ENCODE measurements at regions not wholly inside any gene's neighbourhood (a gene's known extent, or its start where the extent isn't known, plus 50 kb on each side); places are given as distances from the start of the nearest gene placed in this dataset.

GRCh38 chr6:149217466-149217888 lies 100.0 kb upstream of the TAB2 start:
- peaks cover 0 to 18% of the 10 kb centered on the region in 2 donors for H3K4me1 ChIP-seq (replicated peaks in 1 of 2)
- H3K4me3 ChIP-seq = no peak overlapping the region
- in situ Hi-C loops (cut with MboI; ENCODE audit: low pct_unique_long_range_greater_than_20kb in 2 of 9, low sequenced_read_pairs in 9 of 9, unreplicated experiment in 9 of 9) = no loop called here
- peak in 1 of 8 experiments; percentile 22 for ATAC-seq (replicated peaks in 6 of 8)
- H3K27ac ChIP-seq = no peak overlapping the region

GRCh38 chr6:149218471-149218870 lies 99.0 kb upstream of the TAB2 start:
- H3K4me3 ChIP-seq = no peak overlapping the region
- in situ Hi-C loops (cut with MboI; ENCODE audit: low pct_unique_long_range_greater_than_20kb in 2 of 9, low sequenced_read_pairs in 9 of 9, unreplicated experiment in 9 of 9) = no loop called here
- H3K4me1 ChIP-seq (replicated peaks in 1 of 2) = peaks cover 6 to 21% of the 10 kb centered on the region in 2 donors
- no peak for ATAC-seq (replicated peaks in 6 of 8)
- no peak overlapping the region for H3K27ac ChIP-seq

- H3K4me3 ChIP-seq = no peak overlapping the region
- in situ Hi-C loops (cut with MboI; ENCODE audit: low pct_unique_long_range_greater_than_20kb in 2 of 9, low sequenced_read_pairs in 9 of 9, unreplicated experiment in 9 of 9) = no loop called here
- peak in 1 of 8 experiments; percentile 28 for ATAC-seq (replicated peaks in 6 of 8)
- H3K4me1 ChIP-seq (replicated peaks in 1 of 2) = peaks cover 11 to 18% of the 10 kb centered on the region in 2 donors
- H3K27ac ChIP-seq = no peak overlapping the region
- WGBS, 10 experiments = 67 to 100% (median 92%) methylated on average over 1 to 2 of the region's 2 CpGs; no CpG with 5 or more reads in 2 of the 10 experiments
Observed at GRCh38 chr6:149218915-149219314, 98.6 kb upstream of the TAB2 start.

GRCh38 chr6:149220882-149221773 lies 96.4 kb upstream of the TAB2 start:
- peaks cover 13 to 22% of the 10 kb centered on the region in 2 donors for H3K4me1 ChIP-seq (replicated peaks in 1 of 2)
- no peak overlapping the region for H3K27ac ChIP-seq
- no peak overlapping the region for H3K4me3 ChIP-seq
- ATAC-seq (replicated peaks in 6 of 8) = peak in 2 of 8 experiments; percentile 24 to 83
- in situ Hi-C loops (cut with MboI; ENCODE audit: low pct_unique_long_range_greater_than_20kb in 2 of 9, low sequenced_read_pairs in 9 of 9, unreplicated experiment in 9 of 9) = no loop called here
- WGBS, 10 experiments = 48 to 100% (median 80%) methylated on average over 1 to 5 of the region's 6 CpGs; no CpG with 5 or more reads in 1 of the 10 experiments

- Histone ChIP-seq H3K4me3 (no peak overlapping the region), H3K4me1 (replicated peaks in 1 of 2) (peaks cover 13 to 22% of the 10 kb centered on the region in 2 donors), H3K27ac (no peak overlapping the region)
- ATAC-seq (replicated peaks in 6 of 8) = no peak
- in situ Hi-C loops (cut with MboI; ENCODE audit: low pct_unique_long_range_greater_than_20kb in 2 of 9, low sequenced_read_pairs in 9 of 9, unreplicated experiment in 9 of 9) = no loop called here
- WGBS, 10 experiments = 12 to 100% (median 94%) methylated on average over 2 to 4 of the region's 4 CpGs; no CpG with 5 or more reads in 4 of the 10 experiments
Observed at GRCh38 chr6:149221774-149222070, 95.8 kb upstream of the TAB2 start.

- WGBS, 10 experiments = 23 to 86% (median 67%) methylated on average over 1 to 4 of the region's 4 CpGs
- Histone ChIP-seq H3K4me1 (replicated peaks in 1 of 2) (peaks cover 15 to 22% of the 10 kb centered on the region in 2 donors), H3K27ac (no peak overlapping the region), H3K4me3 (no peak overlapping the region)
- in situ Hi-C loops (cut with MboI; ENCODE audit: low pct_unique_long_range_greater_than_20kb in 2 of 9, low sequenced_read_pairs in 9 of 9, unreplicated experiment in 9 of 9) = no loop called here
- ATAC-seq (replicated peaks in 6 of 8) = peak in 1 of 8 experiments; percentile 75
Observed at GRCh38 chr6:149223120-149223903, 94.2 kb upstream of the TAB2 start.

GRCh38 chr6:149223904-149224351 lies 93.6 kb upstream of the TAB2 start:
- no peak overlapping the region for H3K4me3 ChIP-seq
- ATAC-seq (replicated peaks in 6 of 8) = peak in 2 of 8 experiments; percentile 45 to 77
- no peak overlapping the region for H3K27ac ChIP-seq
- peaks cover 18 to 21% of the 10 kb centered on the region in 2 donors for H3K4me1 ChIP-seq (replicated peaks in 1 of 2)
- in situ Hi-C loops (cut with MboI; ENCODE audit: low pct_unique_long_range_greater_than_20kb in 2 of 9, low sequenced_read_pairs in 9 of 9, unreplicated experiment in 9 of 9) = no loop called here
- WGBS, 10 experiments = 0 to 100% (median 62%) methylated on average over 1 to 2 of the region's 2 CpGs; no CpG with 5 or more reads in 2 of the 10 experiments

- no peak overlapping the region for H3K4me3 ChIP-seq
- 62 to 100% (median 86%) methylated on average over 1 to 6 of the region's 6 CpGs for WGBS, 10 experiments
- H3K4me1 ChIP-seq (replicated peaks in 1 of 2) = peaks cover 18 to 22% of the 10 kb centered on the region in 2 donors
- H3K27ac ChIP-seq = no peak overlapping the region
- in situ Hi-C loops (cut with MboI; ENCODE audit: low pct_unique_long_range_greater_than_20kb in 2 of 9, low sequenced_read_pairs in 9 of 9, unreplicated experiment in 9 of 9) = no loop called here
- no peak for ATAC-seq (replicated peaks in 6 of 8)
Observed at GRCh38 chr6:149224399-149224798, 93.1 kb upstream of the TAB2 start.

- H3K4me1 ChIP-seq (replicated peaks in 1 of 2) = peaks cover 18 to 22% of the 10 kb centered on the region in 2 donors
- WGBS, 10 experiments = 37 to 100% (median 83%) methylated on average over 1 to 3 of the region's 3 CpGs; no CpG with 5 or more reads in 3 of the 10 experiments
- ATAC-seq (replicated peaks in 6 of 8) = peak in 1 of 8 experiments; percentile 18
- in situ Hi-C loops (cut with MboI; ENCODE audit: low pct_unique_long_range_greater_than_20kb in 2 of 9, low sequenced_read_pairs in 9 of 9, unreplicated experiment in 9 of 9) = no loop called here
- H3K27ac ChIP-seq = no peak overlapping the region
- no peak overlapping the region for H3K4me3 ChIP-seq
Observed at GRCh38 chr6:149225370-149225769, 92.1 kb upstream of the TAB2 start.

GRCh38 chr6:149225946-149226345 lies 91.6 kb upstream of the TAB2 start:
- Histone ChIP-seq H3K27ac (no peak overlapping the region), H3K4me1 (replicated peaks in 1 of 2) (peaks cover 18 to 22% of the 10 kb centered on the region in 2 donors), H3K4me3 (no peak overlapping the region)
- in situ Hi-C loops (cut with MboI; ENCODE audit: low pct_unique_long_range_greater_than_20kb in 2 of 9, low sequenced_read_pairs in 9 of 9, unreplicated experiment in 9 of 9) = no loop called here
- no peak for ATAC-seq (replicated peaks in 6 of 8)
- 80 to 96% (median 91%) methylated on average over 1 to 10 of the region's 10 CpGs; no CpG with 5 or more reads in 1 of the 10 experiments for WGBS, 10 experiments

- in situ Hi-C loops (cut with MboI; ENCODE audit: low pct_unique_long_range_greater_than_20kb in 2 of 9, low sequenced_read_pairs in 9 of 9, unreplicated experiment in 9 of 9) = no loop called here
- WGBS, 10 experiments = 10 to 92% (median 78%) methylated on average over 3 to 5 of the region's 5 CpGs
- H3K27ac ChIP-seq = no peak overlapping the region
- peak in 1 of 8 experiments; percentile 15 for ATAC-seq (replicated peaks in 6 of 8)
- no peak overlapping the region for H3K4me3 ChIP-seq
- H3K4me1 ChIP-seq (replicated peaks in 1 of 2) = peaks cover 9 to 22% of the 10 kb centered on the region in 2 donors
Observed at GRCh38 chr6:149227796-149228195, 89.7 kb upstream of the TAB2 start.

- Histone ChIP-seq H3K4me3 (no peak overlapping the region), H3K27ac (no peak overlapping the region), H3K4me1 (replicated peaks in 1 of 2) (peaks cover 6 to 17% of the 10 kb centered on the region in 2 donors)
- 0 to 93% (median 72%) methylated on average over 1 to 9 of the region's 12 CpGs for WGBS, 10 experiments
- in situ Hi-C loops (cut with MboI; ENCODE audit: low pct_unique_long_range_greater_than_20kb in 2 of 9, low sequenced_read_pairs in 9 of 9, unreplicated experiment in 9 of 9) = no loop called here
- peak in 5 of 8 experiments; percentile 7 to 38 (median 25) for ATAC-seq (replicated peaks in 6 of 8)
Observed at GRCh38 chr6:149228311-149228955, 89.1 kb upstream of the TAB2 start.

GRCh38 chr6:149229096-149229495 lies 88.4 kb upstream of the TAB2 start:
- WGBS, 10 experiments = 55 to 94% (median 84%) methylated on average over 2 to 5 of the region's 6 CpGs; no CpG with 5 or more reads in 2 of the 10 experiments
- H3K27ac ChIP-seq = no peak overlapping the region
- H3K4me3 ChIP-seq = no peak overlapping the region
- H3K4me1 ChIP-seq (replicated peaks in 1 of 2) = peaks cover 4 to 10% of the 10 kb centered on the region in 2 donors
- peak in 1 of 8 experiments; percentile 61 for ATAC-seq (replicated peaks in 6 of 8)
- in situ Hi-C loops (cut with MboI; ENCODE audit: low pct_unique_long_range_greater_than_20kb in 2 of 9, low sequenced_read_pairs in 9 of 9, unreplicated experiment in 9 of 9) = no loop called here

All from motor neuron (in vitro differentiated cells).